ENCODE measurements at regions not wholly inside any gene's neighbourhood (a gene's known extent, or its start where the extent isn't known, plus 50 kb on each side); places are given as distances from the start of the nearest gene placed in this dataset.

- no peak for TF ChIP-seq CTCF (IDR thresholded peaks at IDR 0.05; ENCODE audit: borderline replicate concordance, extremely low read depth, insufficient read depth)
- Histone ChIP-seq H3K27me3 (ENCODE audit: control insufficient read depth, insufficient read depth, low read length) (no peaks in the 10 kb centered on the region), H3K9me3 (ENCODE audit: control insufficient read depth in 2 of 3, insufficient read depth in 1 of 3, low read length in 3 of 3) (no peaks in the 10 kb centered on the region), H3K4me1 (ENCODE audit: control insufficient read depth in 2 of 3, insufficient read depth in 2 of 3, low read depth in 1 of 3, low read length in 3 of 3) (no peaks in the 10 kb centered on the region), H3K36me3 (ENCODE audit: control insufficient read depth in 2 of 3, insufficient read depth in 3 of 3, low read length in 3 of 3) (no peaks in the 10 kb centered on the region), H3K27ac (ENCODE audit: low read depth in 2 of 2, low read length in 2 of 2) (no peak overlapping the region), H3K4me3 (ENCODE audit: low read length in 3 of 3) (no peak overlapping the region), H3K9ac (ENCODE audit: low read length in 3 of 3) (no peak overlapping the region)
- intact Hi-C loops (cut with DNase I), result no loop called here
- peak in 4 of 5 donors; percentile 63 to 82 (median 69) for DNase-seq
- FAIRE-seq, result no peak
Measured at GRCh38 chr4:110850461-110851442, 227.9 kb upstream of the PITX2 start.

GRCh38 chr4:110851989-110852388 lies 229.1 kb upstream of the PITX2 start:
- no peak overlapping the region for H3K4me3 ChIP-seq (ENCODE audit: low read length in 3 of 3)
- DNase-seq (no peak), FAIRE-seq (no peak)
- no peaks in the 10 kb centered on the region for H3K36me3 ChIP-seq (ENCODE audit: control insufficient read depth in 2 of 3, insufficient read depth in 3 of 3, low read length in 3 of 3)
- no peak for TF ChIP-seq CTCF (IDR thresholded peaks at IDR 0.05; ENCODE audit: borderline replicate concordance, extremely low read depth, insufficient read depth)
- no peaks in the 10 kb centered on the region for H3K4me1 ChIP-seq (ENCODE audit: control insufficient read depth in 2 of 3, insufficient read depth in 2 of 3, low read depth in 1 of 3, low read length in 3 of 3)
- H3K9me3 ChIP-seq (ENCODE audit: control insufficient read depth in 2 of 3, insufficient read depth in 1 of 3, low read length in 3 of 3), result no peaks in the 10 kb centered on the region
- H3K27ac ChIP-seq (ENCODE audit: low read depth in 2 of 2, low read length in 2 of 2), result no peak overlapping the region
- intact Hi-C loops (cut with DNase I), result no loop called here
- H3K9ac ChIP-seq (ENCODE audit: low read length in 3 of 3), result no peak overlapping the region
- no peaks in the 10 kb centered on the region for H3K27me3 ChIP-seq (ENCODE audit: control insufficient read depth, insufficient read depth, low read length)

GRCh38 chr4:110852793-110853192 lies 229.9 kb upstream of the PITX2 start:
- H3K27ac ChIP-seq (ENCODE audit: low read depth in 2 of 2, low read length in 2 of 2), result no peak overlapping the region
- TF ChIP-seq CTCF (IDR thresholded peaks at IDR 0.05; ENCODE audit: borderline replicate concordance, extremely low read depth, insufficient read depth), result no peak
- H3K27me3 ChIP-seq (ENCODE audit: control insufficient read depth, insufficient read depth, low read length), result no peaks in the 10 kb centered on the region
- no peak overlapping the region for H3K4me3 ChIP-seq (ENCODE audit: low read length in 3 of 3)
- H3K4me1 ChIP-seq (ENCODE audit: control insufficient read depth in 2 of 3, insufficient read depth in 2 of 3, low read depth in 1 of 3, low read length in 3 of 3), result no peaks in the 10 kb centered on the region
- FAIRE-seq (no peak), DNase-seq (no peak)
- intact Hi-C loops (cut with DNase I), result no loop called here
- no peaks in the 10 kb centered on the region for H3K9me3 ChIP-seq (ENCODE audit: control insufficient read depth in 2 of 3, insufficient read depth in 1 of 3, low read length in 3 of 3)
- H3K36me3 ChIP-seq (ENCODE audit: control insufficient read depth in 2 of 3, insufficient read depth in 3 of 3, low read length in 3 of 3), result no peaks in the 10 kb centered on the region
- no peak overlapping the region for H3K9ac ChIP-seq (ENCODE audit: low read length in 3 of 3)
